Activated CD4-positive, alpha-beta memory T cell treated with anti-CD3 and anti-CD28 coated beads, Interleukin-2, amount 10 ng/mL, durations not matched to agents 7 days and 5 days (primary cell): ENCODE measurements at regions not wholly inside any gene's neighbourhood (a gene's known extent, or its start where the extent isn't known, plus 50 kb on each side); places are given as distances from the start of the nearest gene placed in this dataset.
A peak's percentile ranks its signal among the peaks of the same experiment; 100 is the strongest.

Source experiments
- CTCF ChIA-PET: fragments of 350-600 bp; sonication (Branson Sonifier 250); formaldehyde crosslinking; loops from one replicate; lab custom pipeline; 2021; ENCODE audit warnings: antibody characterized with exemption, inconsistent platforms; lab: Charles Lee
- POLR2A ChIA-PET: fragments of 350-600 bp; sonication (Branson Sonifier 250); formaldehyde crosslinking; loops from one replicate; lab custom pipeline; 2021; ENCODE audit warnings: antibody characterized with exemption; lab: Charles Lee
- DNase-seq: peaks from one replicate; pipeline ENCODE4 v3.0.0-alpha.2; 2020
- H3K27ac Mint-ChIP-seq: one replicate; pipeline ENCODE4 v1.8.0; 2021; ENCODE audit warnings: mild to moderate bottlenecking, mixed read lengths
- H3K27me3 Mint-ChIP-seq: one replicate; pipeline ENCODE4 v1.8.0; 2021; ENCODE audit warnings: mixed read lengths
- H3K36me3 Mint-ChIP-seq: one replicate; pipeline ENCODE4 v1.8.0; 2021; ENCODE audit warnings: low read depth, mixed read lengths
- H3K4me1 Mint-ChIP-seq: one replicate; pipeline ENCODE4 v1.8.0; 2021; ENCODE audit warnings: mixed read lengths
- H3K4me3 Mint-ChIP-seq: one replicate; pipeline ENCODE4 v1.8.0; 2021; ENCODE audit warnings: mild to moderate bottlenecking, mixed read lengths
- H3K9me3 Mint-ChIP-seq: one replicate; pipeline ENCODE4 v1.8.0; 2021; ENCODE audit warnings: mixed read lengths

- CTCF ChIA-PET: interaction anchor here (1.1 kb wide), 1 partner anchor 100 kb away, joined by 3 read pairs; the partner anchor contains the start of gene DUSP10
- no peaks in the 10 kb centered on the region for H3K9me3 Mint-ChIP-seq
- no peak overlapping the region for H3K4me3 Mint-ChIP-seq
- H3K4me1 Mint-ChIP-seq: peaks cover 40% of the 10 kb centered on the region
- POLR2A ChIA-PET: no interaction called here
- H3K27ac Mint-ChIP-seq: no peak overlapping the region
- H3K27me3 Mint-ChIP-seq: no peaks in the 10 kb centered on the region
- no peaks in the 10 kb centered on the region for H3K36me3 Mint-ChIP-seq
- no peak for DNase-seq
These were observed 100.1 kb upstream of the DUSP10 start for GRCh38 chr1:221841983-221842335.

- H3K4me1 Mint-ChIP-seq: peaks cover 40% of the 10 kb centered on the region
- no peaks in the 10 kb centered on the region for H3K9me3 Mint-ChIP-seq
- ChIA-PET POLR2A (interaction anchor here (2.5 kb wide), 1 partner anchor 12 kb away, joined by 16 read pairs; no protein-coding TSS in a partner anchor), CTCF (no interaction called here)
- no peak for DNase-seq
- no peak overlapping the region for H3K27ac Mint-ChIP-seq
- H3K27me3 Mint-ChIP-seq: no peaks in the 10 kb centered on the region
- H3K4me3 Mint-ChIP-seq: no peak overlapping the region
- no peaks in the 10 kb centered on the region for H3K36me3 Mint-ChIP-seq
These were observed 99.5 kb upstream of the DUSP10 start for GRCh38 chr1:221841251-221841982.

- Mint-ChIP-seq H3K4me1 (peaks cover 40% of the 10 kb centered on the region), H3K27me3 (no peaks in the 10 kb centered on the region), H3K9me3 (no peaks in the 10 kb centered on the region), H3K36me3 (no peaks in the 10 kb centered on the region), H3K27ac (no peak overlapping the region), H3K4me3 (no peak overlapping the region)
- no peak for DNase-seq
- ChIA-PET CTCF (no interaction called here), POLR2A (interaction anchor here (1.5 to 2.7 kb wide), 3 partner anchors 11 to 100 kb away, joined by 6 to 16 read pairs (median 7); no protein-coding TSS in a partner anchor)
These were observed 98.8 kb upstream of the DUSP10 start for GRCh38 chr1:221840511-221841243.

- H3K4me3 Mint-ChIP-seq: no peak overlapping the region
These were observed 98.0 kb upstream of the DUSP10 start for GRCh38 chr1:221839782-221840395.

GRCh38 chr1:221839321-221839720 is 97.4 kb upstream of the DUSP10 start:
- no peaks in the 10 kb centered on the region for H3K27me3 Mint-ChIP-seq
- peaks cover 47% of the 10 kb centered on the region for H3K4me1 Mint-ChIP-seq
- peak overlapping the region; percentile 71 for H3K27ac Mint-ChIP-seq
- ChIA-PET CTCF (no interaction called here), POLR2A (interaction anchor here (1.5 to 2.7 kb wide), 3 partner anchors 10 to 99 kb away, joined by 6 to 16 read pairs (median 7); no protein-coding TSS in a partner anchor)
- no peaks in the 10 kb centered on the region for H3K36me3 Mint-ChIP-seq
- H3K9me3 Mint-ChIP-seq: no peaks in the 10 kb centered on the region
- no peak overlapping the region for H3K4me3 Mint-ChIP-seq
- no peak for DNase-seq

More at GRCh38 chr1:221839782-221840395, 98.0 kb upstream of the DUSP10 start:
- no peaks in the 10 kb centered on the region for H3K27me3 Mint-ChIP-seq
- DNase-seq: peak; percentile 77
- POLR2A ChIA-PET: interaction anchor here (1.5 to 2.7 kb wide), 3 partner anchors 11 to 99 kb away, joined by 6 to 16 read pairs (median 7); no protein-coding TSS in a partner anchor
- CTCF ChIA-PET: no interaction called here
- H3K36me3 Mint-ChIP-seq: no peaks in the 10 kb centered on the region
- peak overlapping the region; percentile 71 for H3K27ac Mint-ChIP-seq
- peaks cover 44% of the 10 kb centered on the region for H3K4me1 Mint-ChIP-seq
- no peaks in the 10 kb centered on the region for H3K9me3 Mint-ChIP-seq

- ChIA-PET CTCF (interaction anchor here (0.7 to 1.1 kb wide), 2 partner anchors 14 to 64 kb away, joined by 3 read pairs; no protein-coding TSS in a partner anchor), POLR2A (interaction anchor here (1.6 to 2.7 kb wide), 3 partner anchors 9 to 96 kb away, joined by 7 to 14 read pairs (median 10); partner anchors contain the start of gene DUSP10)
- DNase-seq: peak; percentile 31
- Mint-ChIP-seq H3K4me1 (peaks cover 56% of the 10 kb centered on the region), H3K36me3 (no peaks in the 10 kb centered on the region), H3K27me3 (no peaks in the 10 kb centered on the region), H3K4me3 (peak overlapping the region; percentile 22), H3K27ac (peak overlapping the region; percentile 41), H3K9me3 (no peaks in the 10 kb centered on the region)
These were observed 96.0 kb upstream of the DUSP10 start for GRCh38 chr1:221837896-221838295.

GRCh38 chr1:221834698-221835513 is 93.0 kb upstream of the DUSP10 start:
- CTCF ChIA-PET: interaction anchor here (1.5 kb wide), 1 partner anchor 93 kb away, joined by 4 read pairs; the partner anchor contains the start of gene DUSP10
- POLR2A ChIA-PET: interaction anchor here (1.2 kb wide), 1 partner anchor 56 kb away, joined by 3 read pairs; no protein-coding TSS in a partner anchor
- no peak overlapping the region for H3K27ac Mint-ChIP-seq
- H3K9me3 Mint-ChIP-seq: no peaks in the 10 kb centered on the region
- H3K36me3 Mint-ChIP-seq: no peaks in the 10 kb centered on the region
- H3K27me3 Mint-ChIP-seq: no peaks in the 10 kb centered on the region
- H3K4me1 Mint-ChIP-seq: peaks cover 54% of the 10 kb centered on the region
- no peak for DNase-seq
- H3K4me3 Mint-ChIP-seq: no peak overlapping the region

- CTCF ChIA-PET: no interaction called here
- Mint-ChIP-seq H3K36me3 (peaks cover 2% of the 10 kb centered on the region), H3K4me3 (no peak overlapping the region), H3K27ac (no peak overlapping the region), H3K27me3 (no peaks in the 10 kb centered on the region), H3K4me1 (peaks cover 58% of the 10 kb centered on the region), H3K9me3 (no peaks in the 10 kb centered on the region)
- no peak for DNase-seq
- POLR2A ChIA-PET: interaction anchor here (1.2 kb wide), 1 partner anchor 92 kb away, joined by 3 read pairs; no protein-coding TSS in a partner anchor
These were observed 90.7 kb upstream of the DUSP10 start for GRCh38 chr1:221832617-221833016.

- DNase-seq: no peak
- H3K9me3 Mint-ChIP-seq: no peaks in the 10 kb centered on the region
- H3K4me1 Mint-ChIP-seq: peaks cover 59% of the 10 kb centered on the region
- no peaks in the 10 kb centered on the region for H3K27me3 Mint-ChIP-seq
- ChIA-PET POLR2A (no interaction called here), CTCF (no interaction called here)
- H3K4me3 Mint-ChIP-seq: no peak overlapping the region
- no peak overlapping the region for H3K27ac Mint-ChIP-seq
- H3K36me3 Mint-ChIP-seq: peaks cover 2% of the 10 kb centered on the region
These were observed 90.3 kb upstream of the DUSP10 start for GRCh38 chr1:221832151-221832550.

- no peaks in the 10 kb centered on the region for H3K9me3 Mint-ChIP-seq
- ChIA-PET POLR2A (interaction anchor here (0.6 to 4.8 kb wide), 17 partner anchors 8 to 164 kb away, joined by 3 to 85 read pairs (median 5); partner anchors contain the start of gene DUSP10), CTCF (interaction anchor here (0.7 to 1.1 kb wide), 4 partner anchors 52 to 394 kb away, joined by 3 to 5 read pairs (median 4); partner anchors contain the start of gene DUSP10)
- peak; percentile 73 for DNase-seq
- peak overlapping the region; percentile 95 for H3K27ac Mint-ChIP-seq
- peaks cover 8% of the 10 kb centered on the region for H3K36me3 Mint-ChIP-seq
- H3K27me3 Mint-ChIP-seq: no peaks in the 10 kb centered on the region
- peak overlapping the region; percentile 55 for H3K4me3 Mint-ChIP-seq
- H3K4me1 Mint-ChIP-seq: peaks cover 80% of the 10 kb centered on the region
These were observed 87.6 kb upstream of the DUSP10 start for GRCh38 chr1:221829327-221830015.

- CTCF ChIA-PET: interaction anchor here (1.0 to 1.5 kb wide), 2 partner anchors 30 to 50 kb away, joined by 3 read pairs; no protein-coding TSS in a partner anchor
These were observed 85.4 kb upstream of the DUSP10 start for GRCh38 chr1:221827307-221827642.

More at GRCh38 chr1:221827307-221827642, 85.4 kb upstream of the DUSP10 start:
- Mint-ChIP-seq H3K36me3 (peaks cover 8% of the 10 kb centered on the region), H3K9me3 (no peaks in the 10 kb centered on the region), H3K4me3 (no peak overlapping the region), H3K4me1 (peaks cover 88% of the 10 kb centered on the region), H3K27ac (peak overlapping the region; percentile 60), H3K27me3 (no peaks in the 10 kb centered on the region)
- no peak for DNase-seq
- POLR2A ChIA-PET: interaction anchor here (0.6 to 4.8 kb wide), 3 partner anchors 26 to 350 kb away, joined by 3 to 85 read pairs (median 3); partner anchors contain the start of gene DUSP10
